CD4-positive, alpha-beta T cell treated with Interleukin-17A for 4 hours (primary cell): ENCODE measurements at regions not wholly inside any gene's neighbourhood (a gene's known extent, or its start where the extent isn't known, plus 50 kb on each side); places are given as distances from the start of the nearest gene placed in this dataset.
A peak's percentile ranks its signal among the peaks of the same experiment; 100 is the strongest.

Source experiments
- DNase-seq: peaks from one replicate; pipeline ENCODE4 v3.0.0-alpha.2; 2020; ENCODE audit warnings: mixed read lengths

GRCh38 chr15:69972436-69972835, 125.3 kb downstream of the TLE3 start:
- DNase-seq: no peak

DNA sequence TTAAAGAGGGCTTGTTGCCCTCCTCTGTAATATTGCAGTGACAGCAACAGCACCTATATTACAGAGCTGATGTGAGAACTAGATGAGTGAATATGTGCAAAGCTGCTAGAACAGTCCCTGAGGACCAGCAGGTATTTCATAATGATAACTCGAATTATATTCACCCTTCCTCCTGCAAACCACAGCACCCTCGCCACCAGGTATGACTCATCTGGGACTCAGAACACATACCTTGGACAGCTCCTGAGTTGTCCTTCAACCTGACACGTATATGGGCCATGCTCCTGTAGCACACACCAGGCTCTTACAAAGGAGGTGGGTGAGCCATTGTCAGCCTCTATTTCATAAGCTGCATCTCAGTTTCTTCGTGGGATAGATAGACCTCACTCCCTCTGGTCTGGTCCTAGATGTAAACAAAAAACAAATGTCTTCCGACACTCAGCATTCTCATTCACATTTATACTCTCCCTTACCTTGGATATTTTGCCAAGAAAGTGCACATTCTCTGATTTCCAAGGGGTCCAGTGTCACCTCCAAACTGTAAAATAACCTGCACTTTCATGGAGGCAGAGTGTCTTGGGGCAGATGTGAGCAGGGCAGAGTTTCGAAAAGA, 124.5 kb downstream of the TLE3 start:
- peak; percentile 32 for DNase-seq

- no peak for DNase-seq
Observed at GRCh38 chr15:69973880-69974279, 123.8 kb downstream of the TLE3 start.

- DNase-seq: no peak
Observed at GRCh38 chr15:69974321-69974720, 123.4 kb downstream of the TLE3 start.

DNA sequence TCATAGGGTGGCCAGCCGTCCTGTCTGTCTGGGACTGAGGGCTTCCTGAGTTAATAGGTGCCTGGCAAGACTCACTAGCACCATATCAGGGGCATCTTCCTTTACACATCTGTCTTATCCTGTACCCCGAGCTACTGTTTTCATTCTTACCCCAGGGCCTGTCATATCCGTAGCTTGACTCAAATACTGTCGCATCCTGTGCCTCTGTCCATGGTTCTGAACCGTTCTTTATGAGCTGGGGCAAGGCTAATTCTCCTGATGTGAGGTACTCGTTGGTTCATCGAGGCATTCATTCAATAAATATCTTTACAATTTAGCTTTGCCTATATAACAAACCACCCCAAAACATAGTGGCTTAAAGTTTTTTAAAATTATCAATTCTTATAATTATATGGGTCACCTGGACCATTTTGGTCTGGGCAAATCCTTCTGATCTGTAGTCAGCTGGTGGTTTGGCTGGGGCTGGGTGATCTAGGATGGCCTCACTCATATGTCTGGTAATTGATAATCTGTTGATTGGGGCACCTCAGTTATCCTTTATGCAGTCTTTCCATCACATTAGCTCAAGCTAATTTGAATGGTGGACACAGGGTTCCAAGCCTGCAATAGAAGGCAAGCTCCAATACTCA, 121.2 kb downstream of the TLE3 start:
- peak; percentile 63 for DNase-seq

GRCh38 chr15:69978603-69979002, 119.1 kb downstream of the TLE3 start:
- DNase-seq: no peak

DNA sequence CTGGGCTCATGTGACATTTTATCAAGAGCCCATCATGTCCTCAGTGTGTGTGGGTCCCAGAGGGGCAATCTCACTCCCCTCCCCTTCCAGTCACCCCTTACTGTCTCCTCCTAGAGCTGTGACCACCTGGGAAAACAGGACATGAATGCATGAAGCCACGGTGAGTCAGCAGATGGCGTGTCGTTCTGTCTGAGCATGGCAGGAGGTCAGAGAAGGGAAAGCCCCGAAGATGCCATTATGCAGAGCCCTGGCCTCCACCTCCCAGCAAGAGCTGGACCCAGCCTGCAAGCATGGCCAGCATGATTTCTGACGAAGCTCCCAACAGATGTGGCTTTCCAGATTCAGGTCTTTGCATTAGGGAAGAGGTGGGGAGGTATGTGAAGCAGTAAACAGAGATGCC, 118.5 kb downstream of the TLE3 start:
- DNase-seq: no peak

DNA sequence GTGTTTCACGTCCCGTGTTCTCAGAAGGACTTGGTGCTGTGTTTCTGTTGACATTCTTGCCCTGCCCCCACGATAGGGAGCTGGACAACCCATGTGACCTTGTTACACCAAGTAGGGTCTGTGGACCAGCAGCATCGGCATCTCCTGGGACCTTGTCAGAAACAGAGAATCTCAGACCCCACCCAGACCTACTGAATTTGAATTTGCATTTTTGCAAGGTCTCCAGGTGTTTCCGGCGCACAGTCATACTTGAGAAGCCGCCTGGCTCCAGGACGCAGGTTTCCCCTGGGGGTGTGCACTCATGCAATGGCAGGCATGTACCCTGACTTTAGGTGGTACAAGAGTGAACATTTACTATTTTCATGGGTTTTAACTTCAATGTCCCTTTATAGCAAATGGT, 117.9 kb downstream of the TLE3 start:
- DNase-seq: no peak

DNA sequence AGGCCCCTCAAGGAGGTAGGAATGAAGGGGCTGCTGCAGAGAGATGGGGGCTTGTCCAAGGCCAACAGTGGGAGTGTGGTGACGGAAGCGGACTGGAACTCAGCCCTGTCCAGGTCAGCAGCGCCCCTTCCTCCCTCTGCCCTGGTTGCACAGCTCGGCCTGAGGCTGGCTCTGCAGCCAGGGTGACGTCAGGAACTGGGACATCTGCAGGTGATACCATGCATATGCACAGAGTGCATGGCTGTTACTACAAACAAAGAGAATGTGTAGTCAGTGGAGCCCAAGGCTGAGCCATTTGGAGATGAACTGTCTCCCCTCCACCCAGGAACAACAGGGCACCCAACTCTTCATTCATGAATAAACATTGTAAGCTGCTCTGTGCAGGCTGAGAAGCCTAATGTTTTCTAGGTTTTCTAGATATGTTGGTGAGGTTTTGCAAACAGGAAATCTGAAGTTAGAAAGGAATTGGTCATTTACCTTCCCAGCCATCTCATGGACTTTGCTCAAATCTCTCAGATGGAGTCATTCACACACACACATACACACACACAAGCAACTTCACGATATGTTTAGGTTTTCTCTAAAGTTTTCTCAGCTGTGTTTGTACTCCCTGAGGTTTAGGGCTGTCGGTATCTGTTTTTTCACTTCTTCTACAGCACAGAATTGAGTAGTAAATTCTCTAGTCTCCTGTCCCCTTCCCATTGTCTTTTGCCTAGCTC, 117.2 kb downstream of the TLE3 start:
- DNase-seq: no peak

- no peak for DNase-seq
Observed at GRCh38 chr15:69982037-69982436, 115.7 kb downstream of the TLE3 start.

- no peak for DNase-seq
Observed at GRCh38 chr15:69983696-69984265, 113.9 kb downstream of the TLE3 start.

DNA sequence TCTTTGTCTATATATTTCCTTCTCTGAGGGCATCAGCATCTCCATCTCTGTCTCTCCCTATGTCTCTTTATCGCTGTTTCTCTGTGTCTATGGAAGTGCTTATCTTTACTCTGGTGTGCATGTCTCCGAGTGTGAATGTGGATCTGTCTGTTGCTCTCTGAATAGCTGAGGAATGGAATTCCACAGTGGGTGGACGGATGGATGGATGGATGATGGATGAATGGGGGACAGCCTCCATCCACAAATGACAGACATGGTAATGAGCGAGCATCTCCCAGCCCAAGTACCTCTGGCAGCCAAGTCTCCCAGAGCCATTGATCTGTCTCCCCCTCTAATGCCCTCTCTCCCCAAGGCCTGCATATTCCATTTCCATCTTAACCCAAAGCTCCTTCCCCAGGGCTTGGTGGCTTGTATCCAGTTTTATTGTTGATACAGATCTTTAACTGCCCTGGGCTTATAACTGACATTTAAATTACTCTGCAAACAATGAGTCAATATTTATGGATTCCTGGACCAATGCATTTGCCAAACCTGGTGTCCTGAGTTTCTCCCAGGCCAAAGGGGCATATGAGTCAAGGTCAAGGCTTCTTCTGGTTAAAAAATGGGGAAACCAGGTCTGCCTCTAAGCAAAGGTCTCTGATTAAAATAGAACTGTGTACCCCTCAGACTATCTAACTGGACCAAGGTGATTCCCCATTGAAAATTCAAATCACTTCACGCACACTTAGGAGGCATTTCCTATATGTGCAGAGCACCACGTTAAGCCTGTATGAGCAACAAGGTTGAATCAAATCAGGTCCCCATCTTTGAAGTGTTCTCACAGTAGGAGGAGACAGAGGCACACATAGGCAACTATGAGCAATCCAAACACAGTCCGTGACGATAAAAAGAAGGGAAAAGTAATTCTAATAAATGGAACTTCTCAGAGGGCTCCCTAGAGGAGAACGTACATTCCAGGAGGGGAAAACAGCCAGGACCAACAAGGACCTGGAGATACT, 109.9 kb downstream of the TLE3 start:
- DNase-seq: no peak

GRCh38 chr15:69988541-69989225, 109.0 kb downstream of the TLE3 start:
- no peak for DNase-seq

GRCh38 chr15:69990566-69991421, 106.9 kb downstream of the TLE3 start:
- no peak for DNase-seq

DNA sequence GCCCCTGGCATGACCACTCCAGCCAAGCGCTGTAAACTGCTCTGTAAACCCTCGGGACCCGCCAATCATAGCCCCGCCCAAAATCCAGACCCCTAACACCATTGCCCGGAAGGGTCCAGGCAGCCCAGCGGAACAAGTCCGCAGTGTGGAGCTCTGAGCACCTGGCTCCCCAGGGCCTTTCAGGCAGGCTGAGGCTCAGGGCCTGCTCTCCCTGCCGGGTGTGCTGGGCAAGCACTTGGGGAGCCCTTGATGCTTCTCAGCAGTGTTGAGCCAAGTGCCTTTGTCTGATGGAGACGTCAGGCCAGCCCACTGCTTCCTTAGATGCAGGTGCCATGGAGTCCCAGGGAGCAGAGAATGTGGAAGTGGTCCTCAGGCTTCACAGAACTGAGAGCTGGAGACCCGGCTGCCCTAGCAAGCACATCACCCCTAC, 106.2 kb downstream of the TLE3 start:
- no peak for DNase-seq

DNA sequence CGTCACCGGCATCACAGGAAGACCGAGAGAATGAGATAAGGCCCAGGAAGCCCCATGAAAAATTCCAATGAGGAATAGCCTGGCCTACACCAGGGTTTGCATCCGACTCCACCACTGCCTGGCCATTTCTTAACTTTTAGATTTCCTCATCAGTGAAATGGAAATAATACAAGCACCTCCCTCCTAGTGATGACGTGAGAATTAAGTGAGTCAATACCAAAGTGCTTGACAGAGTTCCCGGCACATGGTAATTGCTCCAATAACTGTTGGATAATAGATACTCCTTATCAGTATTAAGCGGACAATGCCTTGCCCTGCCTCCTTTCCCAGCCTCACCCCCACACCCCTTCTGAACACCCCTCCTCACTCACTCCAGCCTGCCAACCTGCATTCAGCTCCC, 105.4 kb downstream of the TLE3 start:
- no peak for DNase-seq

DNA sequence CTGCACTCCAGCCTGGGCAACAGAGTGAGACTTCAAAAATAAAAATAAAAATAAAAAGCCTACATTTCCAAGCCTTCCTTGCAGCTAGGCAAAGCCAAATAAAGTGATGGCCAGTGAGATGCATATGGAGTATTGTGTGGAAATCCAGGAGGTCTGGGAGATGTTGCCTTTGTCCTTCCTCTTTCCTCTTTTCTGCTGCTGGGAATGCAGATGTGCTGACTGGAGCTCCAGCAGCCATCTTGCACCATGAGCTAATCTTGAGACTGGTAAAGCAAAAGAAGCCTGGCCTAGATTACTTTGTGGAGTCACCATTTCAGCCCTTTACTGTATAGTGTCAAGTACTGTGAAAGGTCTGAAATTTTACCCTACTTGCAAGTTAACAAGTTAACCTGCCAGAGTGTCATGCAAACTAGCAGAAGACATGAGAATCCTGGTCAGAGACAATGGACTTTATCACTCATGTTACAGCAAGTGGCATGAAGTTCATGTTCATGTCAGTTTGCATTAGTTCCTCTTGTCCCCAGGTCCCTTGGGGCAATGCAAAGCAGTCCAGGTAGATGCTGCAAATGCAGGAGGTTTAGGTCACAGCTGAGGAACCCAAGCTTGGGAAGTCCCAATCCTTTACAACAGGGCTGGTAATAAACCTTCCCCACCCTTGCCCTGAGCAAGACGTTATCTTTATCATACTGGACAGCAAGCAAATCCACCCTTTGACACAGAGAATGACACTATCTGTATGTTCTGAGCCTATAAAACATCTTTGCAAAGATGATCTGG, 103.1 kb downstream of the TLE3 start:
- DNase-seq: no peak

GRCh38 chr15:69996321-69997160, 101.2 kb downstream of the TLE3 start:
- no peak for DNase-seq

DNA sequence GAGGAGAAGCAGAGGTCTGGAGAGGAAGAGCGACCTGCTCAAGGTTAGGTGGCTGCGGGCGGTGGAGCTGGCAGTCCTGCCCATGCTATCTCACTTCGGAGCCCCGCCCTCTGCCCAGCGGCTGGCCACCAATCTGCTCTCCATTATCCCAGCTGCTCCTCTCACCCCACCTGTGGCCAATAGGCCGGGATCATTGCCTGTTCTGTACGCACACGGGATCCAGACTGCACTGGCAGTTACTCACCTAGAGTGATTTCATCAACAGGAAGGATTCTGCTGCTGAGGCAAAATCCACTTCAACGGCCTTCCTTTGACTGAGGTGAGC, 100.6 kb downstream of the TLE3 start:
- DNase-seq: no peak
